PC-9 (cell line): ENCODE measurements at regions not wholly inside any gene's neighbourhood (a gene's known extent, or its start where the extent isn't known, plus 50 kb on each side); places are given as distances from the start of the nearest gene placed in this dataset.

Experiments
- EZH2 ChIP-seq: fragments of 200-600 bp; sonication (generic); IDR thresholded peaks from 2 replicates; pipeline ENCODE4 v1.8.0; 2017; ENCODE audit warnings: antibody characterized with exemption, low read depth
- TF ChIP-seq, protein P1 (sequence below): fragments of 200-600 bp; sonication (generic); conservative IDR thresholded peaks from 2 replicates; pipeline ENCODE4 v1.6.1; 2017; ENCODE audit warnings: mixed run types, antibody characterized with exemption, mild to moderate bottlenecking, moderate library complexity

DNA sequence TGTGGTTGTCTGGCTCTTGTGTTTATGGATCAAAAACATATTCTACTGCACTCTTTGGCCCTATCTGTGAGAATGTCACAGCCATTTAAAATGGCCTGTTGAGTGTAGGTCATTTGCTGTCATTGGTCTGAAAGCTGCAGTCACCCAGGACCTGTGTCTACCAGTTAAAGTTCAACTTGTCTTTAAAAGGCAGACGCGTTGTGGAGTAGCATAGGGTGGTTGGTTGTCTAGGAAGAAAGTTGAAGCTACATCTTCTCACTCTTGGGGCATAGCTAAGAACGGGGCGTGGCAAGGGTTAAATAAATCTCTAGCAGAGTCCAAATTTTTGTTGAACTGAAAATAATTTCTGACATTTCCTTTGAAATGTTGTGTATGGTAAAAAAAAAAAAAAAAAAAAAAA is 110.7 kb upstream of the E2F8 start:
- TF ChIP-seq, protein P1, sequence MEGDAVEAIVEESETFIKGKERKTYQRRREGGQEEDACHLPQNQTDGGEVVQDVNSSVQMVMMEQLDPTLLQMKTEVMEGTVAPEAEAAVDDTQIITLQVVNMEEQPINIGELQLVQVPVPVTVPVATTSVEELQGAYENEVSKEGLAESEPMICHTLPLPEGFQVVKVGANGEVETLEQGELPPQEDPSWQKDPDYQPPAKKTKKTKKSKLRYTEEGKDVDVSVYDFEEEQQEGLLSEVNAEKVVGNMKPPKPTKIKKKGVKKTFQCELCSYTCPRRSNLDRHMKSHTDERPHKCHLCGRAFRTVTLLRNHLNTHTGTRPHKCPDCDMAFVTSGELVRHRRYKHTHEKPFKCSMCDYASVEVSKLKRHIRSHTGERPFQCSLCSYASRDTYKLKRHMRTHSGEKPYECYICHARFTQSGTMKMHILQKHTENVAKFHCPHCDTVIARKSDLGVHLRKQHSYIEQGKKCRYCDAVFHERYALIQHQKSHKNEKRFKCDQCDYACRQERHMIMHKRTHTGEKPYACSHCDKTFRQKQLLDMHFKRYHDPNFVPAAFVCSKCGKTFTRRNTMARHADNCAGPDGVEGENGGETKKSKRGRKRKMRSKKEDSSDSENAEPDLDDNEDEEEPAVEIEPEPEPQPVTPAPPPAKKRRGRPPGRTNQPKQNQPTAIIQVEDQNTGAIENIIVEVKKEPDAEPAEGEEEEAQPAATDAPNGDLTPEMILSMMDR, result no peak
- no peak for TF ChIP-seq EZH2
